K562 (cell line): ENCODE measurements at regions not wholly inside any gene's neighbourhood (a gene's known extent, or its start where the extent isn't known, plus 50 kb on each side); places are given as distances from the start of the nearest gene placed in this dataset.

Experiments used
- ATAC-seq: fragments of 200-7000 bp; cut with Tn5 transposase; 3 replicates; pipeline ENCODE4 v1.9.1; 2020; ENCODE audit warnings: moderate library complexity
- BruUV-seq: library from RNA; stranded (reverse); fragments of 400-500 nt; replicated peaks from 2 replicates; lab custom pipeline; 2021; lab: Mats Ljungman, UMichigan
- CTCF ChIA-PET: fragments of 300-600 bp; formaldehyde crosslinking; extraction: SDS; loops from one replicate; lab custom pipeline; 2021; ENCODE audit warnings: low intra/inter-chr PET ratio; lab: Yijun Ruan, JAX
- POLR2A ChIA-PET: fragments of 300-600, 350-650 bp; sonication (Branson Sonifier 250); formaldehyde crosslinking; extraction: SDS; loops from one replicate; lab custom pipeline; 2021; ENCODE audit warnings: antibody characterized with exemption, inconsistent platforms; lab: Yijun Ruan, JAX
- DNase-seq, 4 experiments: peaks; one replicate each; pipeline versions ENCODE4 v3.0.0 to v3.0.0-alpha.2; 2011 to 2018; ENCODE audit warnings: low spot score in 3 of 4, mixed read lengths in 3 of 4; ENCODE audit errors: extremely low read depth in 1 of 4
- FAIRE-seq: peaks from 2 replicates; lab custom pipeline; 2011; peaks lifted over from hg19 to GRCh38; lab: Jason Lieb, UNC
- H2AFZ ChIP-seq: 2 replicates; pipeline ENCODE4 v1.6.0; 2011; ENCODE audit warnings: low read depth, low read length, control low read depth, inconsistent platforms
- H3K27ac ChIP-seq: fragments of 200-600 bp; 3 replicates; pipeline ENCODE4 v1.8.0; 2011; ENCODE audit warnings: low read depth, mild to moderate bottlenecking, control low read depth, inconsistent platforms, low read length, moderate library complexity, mixed read lengths; ENCODE audit errors: extremely low read depth
- H3K27me3 ChIP-seq, 2 experiments: fragments of 300-600 bp in 1 of 2; 2 replicates in 1 of 2; 3 replicates in 1 of 2; pipeline versions ENCODE4 v1.6.0 to v1.8.0; 2011; ENCODE audit warnings: inconsistent platforms in 2 of 2, low read length in 2 of 2, mild to moderate bottlenecking in 1 of 2, mixed read lengths in 1 of 2, moderate library complexity in 1 of 2; ENCODE audit not compliant: control insufficient read depth in 2 of 2, insufficient read depth in 2 of 2
- H3K36me3 ChIP-seq: fragments of 300-600 bp; 3 replicates; pipeline ENCODE4 v1.8.0; 2011; ENCODE audit warnings: mild to moderate bottlenecking, low read length, inconsistent platforms; ENCODE audit not compliant: control insufficient read depth, insufficient read depth
- H3K4me1 ChIP-seq, 2 experiments: fragments of 200-600 bp in 1 of 2; replicated peaks in 1 of 2; 2 replicates in 1 of 2; 3 replicates in 1 of 2; pipeline versions ENCODE4 v1.5.1 to v1.8.0; 2011; ENCODE audit warnings: inconsistent platforms in 2 of 2, low read length in 2 of 2, mild to moderate bottlenecking in 1 of 2, mixed read lengths in 1 of 2, moderate library complexity in 1 of 2; ENCODE audit not compliant: control insufficient read depth in 2 of 2, insufficient read depth in 2 of 2
- H3K4me2 ChIP-seq: 2 replicates; pipeline ENCODE4 v1.6.1; 2011; ENCODE audit warnings: low read length, control low read depth, inconsistent platforms, mixed read lengths; ENCODE audit not compliant: insufficient read depth
- H3K4me3 ChIP-seq: fragments of 200-600 bp; sonication (generic), shearing (Covaris generic); 2 replicates; pipeline ENCODE4 v1.5.1; 2016; ENCODE audit warnings: control low read depth, inconsistent platforms
- H3K79me2 ChIP-seq: fragments of 200-600 bp; 3 replicates; pipeline ENCODE4 v1.8.0; 2011; ENCODE audit warnings: low read length, inconsistent platforms; ENCODE audit not compliant: control insufficient read depth, insufficient read depth
- H3K9ac ChIP-seq, 2 experiments: 2 replicates each; pipeline versions ENCODE4 v1.6.0 to v1.6.1; 2011; ENCODE audit warnings: low read depth in 2 of 2, low read length in 2 of 2, control low read depth in 1 of 2, inconsistent platforms in 1 of 2, mild to moderate bottlenecking in 1 of 2, mixed read lengths in 1 of 2; ENCODE audit not compliant: insufficient read depth in 1 of 2
- H3K9me1 ChIP-seq: one replicate; pipeline ENCODE4 v1.6.0; 2011; ENCODE audit warnings: inconsistent platforms, mild to moderate bottlenecking, low read length, moderate library complexity; ENCODE audit not compliant: control insufficient read depth, insufficient read depth
- H3K9me3 ChIP-seq: replicated peaks from 2 replicates; pipeline ENCODE4 v1.5.1; 2011; ENCODE audit warnings: low read depth, low read length, inconsistent platforms; ENCODE audit not compliant: control insufficient read depth, insufficient read depth
- H4K20me1 ChIP-seq: replicated peaks from 2 replicates; pipeline ENCODE4 v1.6.1; 2011; ENCODE audit warnings: low read length, inconsistent platforms, mixed read lengths; ENCODE audit not compliant: control insufficient read depth, insufficient read depth
- BRF2 ChIP-seq: IDR thresholded peaks from 3 replicates; pipeline ENCODE4 v1.6.1; 2011; ENCODE audit warnings: borderline replicate concordance, mild to moderate bottlenecking; ENCODE audit not compliant: insufficient read length, insufficient read depth
- CBFB ChIP-seq: sonication (generic); formaldehyde crosslinking; IDR thresholded peaks from 2 replicates; pipeline ENCODE4 v1.4.0; 2020; ENCODE audit warnings: mild to moderate bottlenecking, missing genetic modification reagents
- COPS2 ChIP-seq: fragments of 450-650 bp; conservative IDR thresholded peaks from 2 replicates; pipeline ENCODE4 v1.6.1; 2016; ENCODE audit warnings: mild to moderate bottlenecking, moderate library complexity
- DNMT1 ChIP-seq: fragments of 450-650 bp; IDR thresholded peaks from 2 replicates; pipeline ENCODE4 v1.6.1; 2016; ENCODE audit warnings: antibody characterized with exemption, mild to moderate bottlenecking
- FOXJ2 ChIP-seq: fragments of 200-800 bp; sonication (Bioruptor generic); IDR thresholded peaks from 2 replicates; pipeline ENCODE4 v1.6.1; 2016; ENCODE audit warnings: missing genetic modification characterization, missing compliant biosample characterization
- HOXB6 ChIP-seq: fragments of 250-450 bp; sonication (Bioruptor Pico); IDR thresholded peaks from 2 replicates; pipeline ENCODE4 v1.5.1; 2022; ENCODE audit warnings: mild to moderate bottlenecking, borderline replicate concordance
- NBN ChIP-seq: fragments of 450-650 bp; IDR thresholded peaks from 2 replicates; pipeline ENCODE4 v1.6.1; 2016; ENCODE audit warnings: low read depth, mild to moderate bottlenecking
- NR2C1 ChIP-seq, 2 experiments: fragments of 450-650 bp; IDR thresholded peaks; 2 replicates each; pipeline ENCODE4 v1.6.1; 2017; ENCODE audit warnings: mild to moderate bottlenecking in 2 of 2, antibody characterized with exemption in 1 of 2, inconsistent platforms in 1 of 2, missing compliant biosample characterization in 1 of 2, missing genetic modification characterization in 1 of 2
- POLR3A ChIP-seq: IDR thresholded peaks from 2 replicates; pipeline ENCODE4 v1.6.1; 2011; ENCODE audit warnings: borderline replicate concordance, mild to moderate bottlenecking, moderate library complexity; ENCODE audit not compliant: insufficient read length, insufficient read depth; ENCODE audit errors: extremely low read depth
- RAD21 ChIP-seq, 2 experiments: fragments of 250-450 bp in 1 of 2; fragments of 450-650 bp in 1 of 2; sonication (Bioruptor Pico) in 1 of 2; formaldehyde crosslinking in 1 of 2; IDR thresholded peaks in 1 of 2; conservative IDR thresholded peaks in 1 of 2; 2 replicates each; pipeline versions ENCODE4 v1.4.0 to v1.8.0; 2020 to 2022; ENCODE audit warnings: mild to moderate bottlenecking in 2 of 2, moderate library complexity in 1 of 2
- RBBP5 ChIP-seq: fragments of 200-600 bp; sonication (generic); IDR thresholded peaks from 2 replicates; pipeline ENCODE4 v1.6.1; 2012; ENCODE audit warnings: borderline replicate concordance, mild to moderate bottlenecking, low read length, control low read depth, inconsistent platforms; ENCODE audit not compliant: insufficient read depth, poor library complexity, severe bottlenecking
- SETDB1 ChIP-seq: IDR thresholded peaks from one replicate; pipeline ENCODE4 v1.6.1; 2012; ENCODE audit warnings: low read length, control low read depth, inconsistent platforms
- SIN3A ChIP-seq, 2 experiments: fragments of 150-350 bp in 1 of 2; IDR thresholded peaks; 2 replicates each; pipeline ENCODE4 v1.6.1; 2011 to 2016; ENCODE audit warnings: borderline replicate concordance in 2 of 2, low read depth in 2 of 2, low read length in 2 of 2, mild to moderate bottlenecking in 2 of 2, moderate library complexity in 2 of 2; ENCODE audit not compliant: control insufficient read depth in 1 of 2
- SMC3 ChIP-seq: conservative IDR thresholded peaks from 2 replicates; pipeline ENCODE4 v1.6.1; 2011; ENCODE audit warnings: low read depth, low read length, improper control_type of control experiment; ENCODE audit not compliant: insufficient read depth
- STAG1 ChIP-seq: sonication (generic); formaldehyde crosslinking; IDR thresholded peaks from 2 replicates; pipeline ENCODE4 v1.5.0; 2020; ENCODE audit warnings: missing genetic modification reagents, borderline replicate concordance
- ZNF589 ChIP-seq: fragments of 200-800 bp; sonication (Bioruptor generic); IDR thresholded peaks from 2 replicates; pipeline ENCODE4 v1.6.1; 2016; ENCODE audit warnings: low read depth, missing genetic modification characterization, missing compliant biosample characterization
- ZNF695 ChIP-seq: fragments of 450-650 bp; formaldehyde crosslinking; IDR thresholded peaks from 2 replicates; pipeline ENCODE4 v1.4.0; 2020; ENCODE audit warnings: mild to moderate bottlenecking, moderate library complexity
- ZNF699 ChIP-seq: fragments of 250-450 bp; sonication (Bioruptor Pico); IDR thresholded peaks from 2 replicates; pipeline ENCODE4 v1.8.0; 2021; ENCODE audit warnings: mild to moderate bottlenecking, moderate library complexity; ENCODE audit not compliant: insufficient replicate concordance
- ZNF830 ChIP-seq: fragments of 250-450 bp; sonication (Bioruptor Pico); IDR thresholded peaks from 2 replicates; pipeline ENCODE4 v1.5.0; 2021; ENCODE audit warnings: mild to moderate bottlenecking
- in situ Hi-C: fragments of 300-500 bp; cut with MboI; formaldehyde crosslinking; loops from 4 replicates; pipeline ENCODE4 v1.15.0; 2018; ENCODE audit warnings: inconsistent platforms, mixed read lengths
- intact Hi-C: fragments of 100-400 bp; cut with micrococcal nuclease; formaldehyde crosslinking; loops from 2 replicates; pipeline ENCODE4 v1.14.2; 2022

- TF ChIP-seq RAD21 (CRISPR knock-in tag; conservative IDR thresholded peaks at IDR 0.05 in 1 of 2, IDR thresholded peaks at IDR 0.05 in 1 of 2) (peak; percentile 86 to 87), SMC3 (peak; percentile 79), STAG1 (CRISPR knock-in tag) (peak; percentile 42; the same call in 1 of the 2 replicates), FOXJ2 (no peak)
Measured at GRCh38 chr4:138870737-138871554, 144.6 kb upstream of the NOCT start (continued).

- no peak for ATAC-seq
- Histone ChIP-seq H3K9ac (no peak overlapping the region), H3K27ac (no peak overlapping the region), H3K9me3 (no peaks in the 10 kb centered on the region), H3K79me2 (no peaks in the 10 kb centered on the region), H3K27me3 (peaks cover 11 to 26% of the 10 kb centered on the region in 2 experiments), H4K20me1 (no peaks in the 10 kb centered on the region), H3K4me2 (no peak overlapping the region), H3K36me3 (no peaks in the 10 kb centered on the region), H3K9me1 (no peaks in the 10 kb centered on the region)
- ChIA-PET CTCF (no interaction called here), POLR2A (no interaction called here)
- FAIRE-seq = no peak
- no peak for DNase-seq
- TF ChIP-seq HOXB6 (CRISPR knock-in tag) (no peak), RBBP5 (no peak), ZNF589 (no peak), NBN (no peak), ZNF699 (no peak), SIN3A (IDR thresholded peaks at IDR 0.05; ENCODE audit: borderline replicate concordance in 2 of 2, control insufficient read depth in 1 of 2, low read depth in 2 of 2, low read length in 2 of 2) (no peak), ZNF695 (CRISPR knock-in tag) (no peak), SETDB1 (no peak), DNMT1 (no peak), NR2C1 (IDR thresholded peaks at IDR 0.05) (no peak), NR2C1 (tag; IDR thresholded peaks at IDR 0.05) (no peak), BRF2 (no peak), COPS2 (no peak), CBFB (no peak), POLR3A (no peak), ZNF830 (CRISPR knock-in tag) (no peak)
- TF ChIP-seq, all 486 proteins: peak for 0
- no TSS peak for BruUV-seq
- in situ Hi-C loops (loop anchor here (10.0 to 25.0 kb wide), 3 partner anchors 185 to 1132 kb away; no protein-coding TSS in a partner anchor), intact Hi-C loops (loop anchor here (2.0 to 5.0 kb wide), 4 partner anchors 68 to 833 kb away; no protein-coding TSS in a partner anchor)
- no peak overlapping the region for H3K4me3 ChIP-seq
- no peak overlapping the region for H2AFZ ChIP-seq
- no peaks in the 10 kb centered on the region; a peak in 1 of 5 replicates for H3K4me1 ChIP-seq
Measured at GRCh38 chr4:138869631-138870030, 145.9 kb upstream of the NOCT start.
